Activated CD8-positive, alpha-beta memory T cell treated with anti-CD3 and anti-CD28 coated beads for 36 hours (primary cell): ENCODE measurements at regions not wholly inside any gene's neighbourhood (a gene's known extent, or its start where the extent isn't known, plus 50 kb on each side); places are given as distances from the start of the nearest gene placed in this dataset.

Experiments
- CTCF ChIA-PET: fragments of 350-600 bp; sonication (Branson Sonifier 250); formaldehyde crosslinking; loops from one replicate; lab custom pipeline; 2021; ENCODE audit warnings: antibody characterized with exemption; lab: Charles Lee
- POLR2A ChIA-PET: fragments of 350-600 bp; sonication (Branson Sonifier 250); formaldehyde crosslinking; loops from one replicate; lab custom pipeline; 2021; ENCODE audit warnings: antibody characterized with exemption; lab: Charles Lee

- ChIA-PET POLR2A (interaction anchor here (0.6 to 1.0 kb wide), 5 partner anchors 32 to 1637 kb away, joined by 3 to 8 read pairs (median 3); no protein-coding TSS in a partner anchor), CTCF (interaction anchor here (0.8 to 1.8 kb wide), 2 partner anchors 27 to 33 kb away, joined by 3 to 5 read pairs; no protein-coding TSS in a partner anchor)
Measured at GRCh38 chr12:47364261-47364660, 284.5 kb upstream of the AMIGO2 start.

DNA sequence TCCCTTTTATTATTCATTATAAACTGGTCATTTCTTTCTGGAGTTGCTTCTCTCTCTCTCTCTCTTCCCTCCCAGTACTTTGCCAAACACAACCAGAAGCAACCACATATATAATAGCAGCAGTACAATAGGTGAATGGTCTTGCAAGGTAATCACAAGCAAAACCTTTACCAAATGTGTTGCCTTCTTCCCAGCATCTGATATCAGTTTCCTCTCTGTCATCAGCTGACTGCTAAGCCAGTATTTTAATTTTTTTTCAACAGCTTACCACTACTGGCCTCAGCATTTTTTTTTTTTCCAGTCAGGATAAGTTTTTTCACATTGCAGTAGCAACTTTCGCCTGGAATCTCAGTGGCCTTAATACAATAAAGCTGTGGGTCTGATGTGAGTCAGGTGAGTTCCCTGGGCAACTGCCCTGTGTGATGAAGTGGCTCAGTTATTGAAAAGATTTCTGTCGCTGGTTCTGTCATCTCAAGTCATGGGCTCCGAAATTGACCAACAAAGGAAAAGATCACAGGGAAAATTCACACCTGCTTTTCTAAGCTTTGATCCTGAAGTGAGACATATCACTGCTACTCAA, 282.5 kb upstream of the AMIGO2 start:
- CTCF ChIA-PET, result interaction anchor here (0.8 to 2.1 kb wide), 5 partner anchors 16 to 35 kb away, joined by 3 to 6 read pairs (median 4); no protein-coding TSS in a partner anchor
- POLR2A ChIA-PET, result interaction anchor here (0.7 to 3.0 kb wide), 3 partner anchors 29 to 146 kb away, joined by 4 to 14 read pairs (median 9); no protein-coding TSS in a partner anchor

- ChIA-PET CTCF (interaction anchor here (1.0 to 2.1 kb wide), 6 partner anchors 15 to 143 kb away, joined by 3 to 7 read pairs (median 4); no protein-coding TSS in a partner anchor), POLR2A (interaction anchor here (2.2 to 3.0 kb wide), 2 partner anchors 30 to 146 kb away, joined by 9 to 14 read pairs; no protein-coding TSS in a partner anchor)
Measured at GRCh38 chr12:47361389-47362021, 281.7 kb upstream of the AMIGO2 start.

DNA sequence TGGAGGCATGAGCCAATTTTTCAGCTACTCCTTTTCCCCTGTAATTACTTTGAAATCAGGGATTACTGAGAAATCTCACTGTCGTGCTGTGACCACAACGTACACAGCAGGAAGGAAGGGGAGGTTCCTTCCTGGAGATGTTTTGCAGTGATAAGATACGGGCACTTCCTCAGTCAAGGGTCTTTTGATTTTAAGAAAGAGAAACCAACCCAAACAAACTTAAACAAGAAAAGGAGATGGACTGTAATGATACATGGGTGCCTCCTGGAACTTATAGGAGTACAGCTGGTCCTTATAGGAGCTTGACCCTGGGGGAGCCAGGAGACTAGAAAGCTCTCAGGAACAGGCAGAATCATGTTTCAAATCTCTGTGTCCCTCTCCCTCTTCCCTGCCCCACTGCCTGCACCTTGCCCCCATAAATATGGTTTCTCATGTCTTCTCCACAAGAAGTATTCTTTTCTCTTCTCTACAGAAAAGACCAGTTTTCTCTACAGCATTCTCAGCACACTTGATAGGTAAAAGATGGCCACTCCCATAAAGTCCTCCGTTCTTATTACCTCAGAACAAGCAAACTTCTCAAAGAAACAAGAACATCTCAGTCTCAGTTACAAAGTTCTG, 281.1 kb upstream of the AMIGO2 start:
- CTCF ChIA-PET, result interaction anchor here (1.0 to 2.1 kb wide), 5 partner anchors 30 to 143 kb away, joined by 3 to 7 read pairs (median 4); no protein-coding TSS in a partner anchor

DNA sequence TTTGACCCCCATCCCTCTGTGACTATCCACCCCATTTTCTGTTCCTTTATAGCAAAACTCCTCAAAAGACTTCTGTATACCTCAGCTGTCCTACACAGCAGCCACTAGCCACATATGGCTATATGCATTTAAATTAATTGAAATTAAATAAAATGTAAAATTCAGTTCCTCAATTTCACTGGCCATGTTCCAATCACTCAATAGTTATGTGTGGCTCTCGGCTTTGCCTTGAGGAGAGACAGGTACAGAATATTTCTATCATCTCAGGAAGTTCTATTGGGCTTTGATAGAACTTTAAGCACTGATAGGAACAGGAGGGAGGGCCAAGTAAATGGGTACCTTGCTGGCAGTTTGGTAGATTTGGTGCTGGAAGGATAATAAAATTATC, 280.3 kb upstream of the AMIGO2 start:
- ChIA-PET POLR2A (interaction anchor here (3.0 kb wide), 1 partner anchor 31 kb away, joined by 14 read pairs; no protein-coding TSS in a partner anchor), CTCF (interaction anchor here (1.3 to 2.1 kb wide), 2 partner anchors 32 to 38 kb away, joined by 4 to 6 read pairs; no protein-coding TSS in a partner anchor)

More for the DNA sequence above, 281.1 kb upstream of the AMIGO2 start:
- POLR2A ChIA-PET, result interaction anchor here (3.0 kb wide), 1 partner anchor 31 kb away, joined by 14 read pairs; no protein-coding TSS in a partner anchor

- CTCF ChIA-PET, result no interaction called here
- POLR2A ChIA-PET, result no interaction called here
Measured at GRCh38 chr12:47359310-47360092, 279.7 kb upstream of the AMIGO2 start.

DNA sequence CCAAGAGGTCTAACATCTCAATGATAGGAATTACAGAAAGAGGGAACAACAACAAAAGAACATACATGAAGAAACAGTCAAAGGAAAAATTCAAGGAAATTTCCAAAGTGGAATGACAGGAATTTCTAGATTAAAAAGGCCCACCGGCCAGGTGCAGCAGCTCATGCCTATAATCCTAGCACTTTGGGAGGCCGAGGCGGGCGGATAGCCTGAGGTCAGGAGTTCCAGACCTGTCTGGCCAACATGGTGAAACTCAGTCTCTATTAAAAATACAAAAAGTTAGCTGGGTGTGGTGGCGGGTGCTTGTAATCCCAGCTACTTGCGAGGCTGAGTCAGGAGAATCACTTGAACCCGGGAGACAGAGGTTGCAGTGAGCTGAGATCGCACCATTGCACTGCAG, 277.2 kb upstream of the AMIGO2 start:
- POLR2A ChIA-PET, result interaction anchor here (0.6 to 1.7 kb wide), 7 partner anchors 33 to 401 kb away, joined by 3 to 7 read pairs (median 5); no protein-coding TSS in a partner anchor
- CTCF ChIA-PET, result interaction anchor here (0.7 to 1.2 kb wide), 4 partner anchors 38 to 139 kb away, joined by 3 to 4 read pairs (median 4); no protein-coding TSS in a partner anchor

- CTCF ChIA-PET, result interaction anchor here (0.9 to 1.6 kb wide), 4 partner anchors 13 to 138 kb away, joined by 3 to 6 read pairs (median 4); no protein-coding TSS in a partner anchor
- POLR2A ChIA-PET, result interaction anchor here (0.5 to 1.7 kb wide), 8 partner anchors 35 to 402 kb away, joined by 3 to 7 read pairs (median 4); no protein-coding TSS in a partner anchor
Measured at GRCh38 chr12:47356129-47356700, 276.5 kb upstream of the AMIGO2 start.

DNA sequence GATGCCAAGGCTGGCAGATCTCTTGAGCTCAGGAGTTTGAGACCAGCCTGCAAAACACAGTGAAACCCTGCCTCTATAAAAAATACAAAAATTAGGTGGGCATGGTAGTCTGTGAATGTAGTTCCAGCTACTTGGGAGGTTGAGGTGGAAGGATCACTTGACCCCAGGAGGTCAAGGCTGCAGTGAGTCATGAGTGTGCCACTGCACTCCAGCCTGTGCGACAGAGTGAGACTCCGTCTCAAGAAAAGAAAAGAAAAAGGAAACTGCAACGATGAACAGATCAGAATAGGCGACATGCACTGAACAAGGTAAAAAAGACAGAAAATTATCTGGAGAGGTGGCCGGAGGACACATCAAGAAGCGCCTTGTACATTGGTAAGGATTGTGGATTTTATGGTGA, 273.7 kb upstream of the AMIGO2 start:
- CTCF ChIA-PET, result no interaction called here
- POLR2A ChIA-PET, result no interaction called here

GRCh38 chr12:47352067-47352466, 272.3 kb upstream of the AMIGO2 start:
- CTCF ChIA-PET, result no interaction called here
- POLR2A ChIA-PET, result no interaction called here

DNA sequence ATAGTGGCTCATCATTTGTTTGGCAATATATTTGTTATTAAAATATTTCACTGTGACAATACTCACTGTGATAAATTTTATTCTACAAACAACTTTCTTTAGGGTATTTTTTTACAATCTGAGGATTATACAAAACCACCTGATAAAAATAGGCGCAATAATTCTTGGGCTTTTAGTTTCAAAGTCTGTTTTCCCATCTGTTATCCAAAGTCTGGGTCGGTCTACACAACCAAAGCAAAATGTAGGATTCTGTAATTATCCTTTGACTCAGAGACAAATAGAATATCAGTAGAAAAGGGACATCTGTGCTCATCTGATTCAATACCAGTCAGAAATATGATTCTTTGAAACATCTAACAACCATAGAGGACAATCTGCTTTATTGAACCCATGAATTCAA, 271.8 kb upstream of the AMIGO2 start:
- ChIA-PET POLR2A (no interaction called here), CTCF (no interaction called here)

DNA sequence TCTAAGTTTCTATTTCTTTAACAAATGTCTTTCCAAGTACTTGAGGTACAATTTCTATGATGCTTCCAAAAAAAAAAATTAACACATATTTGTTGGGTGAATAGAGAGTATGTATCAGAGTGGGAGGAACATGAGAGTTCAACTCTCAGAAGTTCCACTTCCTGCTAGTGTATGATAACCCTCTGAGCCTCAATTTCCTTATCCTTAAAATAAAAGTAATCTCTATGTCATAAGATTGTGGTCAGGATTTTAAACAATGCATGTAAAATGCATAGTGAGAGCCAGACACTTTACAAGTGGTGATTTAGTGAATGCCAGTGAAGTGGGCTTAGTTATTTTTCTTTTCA, 270.3 kb upstream of the AMIGO2 start:
- ChIA-PET CTCF (interaction anchor here (1.2 to 1.5 kb wide), 2 partner anchors 10 to 48 kb away, joined by 3 read pairs; no protein-coding TSS in a partner anchor), POLR2A (interaction anchor here (0.7 kb wide), 1 partner anchor 58 kb away, joined by 4 read pairs; no protein-coding TSS in a partner anchor)

DNA sequence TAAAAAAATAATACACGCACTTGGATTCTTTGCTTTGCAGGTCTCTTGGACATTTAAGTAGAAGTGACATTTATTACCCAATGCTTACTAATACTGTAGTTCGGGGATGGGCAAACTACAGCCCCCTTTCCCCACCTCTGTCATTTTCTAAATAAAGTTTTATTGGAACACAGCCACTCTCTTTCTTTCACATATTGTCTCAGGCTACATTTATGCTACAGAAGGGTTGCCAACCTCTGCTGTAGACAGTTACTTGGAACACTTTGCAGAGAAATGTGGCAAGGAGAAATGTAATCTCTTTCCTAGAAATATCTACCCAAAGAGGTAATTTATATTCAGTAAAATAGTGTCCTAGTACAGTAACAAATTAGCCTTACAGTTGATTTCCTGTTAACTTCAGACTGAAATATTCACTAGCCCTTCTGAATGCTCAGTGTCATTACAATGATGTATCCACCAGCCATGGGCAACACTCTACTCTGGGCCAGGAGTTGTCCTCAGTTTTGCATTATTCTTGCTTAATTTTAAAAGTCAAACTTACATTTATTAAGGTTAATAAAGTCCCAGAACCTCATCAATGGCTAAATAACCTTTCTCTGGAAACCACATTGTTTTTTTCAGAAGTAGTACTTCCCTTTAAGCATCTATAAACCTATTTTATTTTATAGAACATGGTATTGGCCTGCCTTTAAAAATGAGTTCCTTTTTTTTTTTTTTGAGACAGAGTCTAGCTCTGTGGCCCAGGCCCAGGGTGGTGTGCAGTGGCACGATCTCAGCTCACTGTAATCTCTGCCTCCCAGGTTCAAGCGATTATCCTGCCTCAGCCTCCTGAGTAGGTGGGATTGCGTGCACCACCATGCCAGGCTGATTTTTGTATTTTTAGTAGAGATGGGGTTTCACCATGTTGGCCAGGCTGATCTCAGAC, 269.6 kb upstream of the AMIGO2 start:
- ChIA-PET CTCF (interaction anchor here (1.1 to 1.5 kb wide), 3 partner anchors 9 to 48 kb away, joined by 3 read pairs; no protein-coding TSS in a partner anchor), POLR2A (interaction anchor here (0.7 kb wide), 1 partner anchor 59 kb away, joined by 4 read pairs; no protein-coding TSS in a partner anchor)

DNA sequence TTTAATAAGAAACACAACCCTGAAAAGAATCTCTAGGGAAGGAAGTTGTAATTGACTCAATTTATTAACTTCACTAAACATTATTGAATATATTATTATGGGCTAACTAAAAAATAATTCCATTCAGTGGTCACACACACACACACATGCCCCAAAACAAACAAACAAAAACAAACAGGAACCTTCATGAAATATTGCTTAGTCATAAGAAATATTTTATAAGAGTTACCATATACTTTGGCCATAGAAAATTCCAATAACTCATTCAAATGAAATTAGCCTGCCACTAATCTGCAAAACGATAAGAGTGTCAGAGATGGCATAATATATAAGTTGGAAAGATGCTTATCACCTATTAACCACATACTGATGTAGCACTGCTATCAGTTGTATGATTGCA, 268.4 kb upstream of the AMIGO2 start:
- ChIA-PET CTCF (interaction anchor here (0.7 kb wide), 2 partner anchors 103 to 340 kb away, joined by 3 to 6 read pairs; no protein-coding TSS in a partner anchor), POLR2A (no interaction called here)

DNA sequence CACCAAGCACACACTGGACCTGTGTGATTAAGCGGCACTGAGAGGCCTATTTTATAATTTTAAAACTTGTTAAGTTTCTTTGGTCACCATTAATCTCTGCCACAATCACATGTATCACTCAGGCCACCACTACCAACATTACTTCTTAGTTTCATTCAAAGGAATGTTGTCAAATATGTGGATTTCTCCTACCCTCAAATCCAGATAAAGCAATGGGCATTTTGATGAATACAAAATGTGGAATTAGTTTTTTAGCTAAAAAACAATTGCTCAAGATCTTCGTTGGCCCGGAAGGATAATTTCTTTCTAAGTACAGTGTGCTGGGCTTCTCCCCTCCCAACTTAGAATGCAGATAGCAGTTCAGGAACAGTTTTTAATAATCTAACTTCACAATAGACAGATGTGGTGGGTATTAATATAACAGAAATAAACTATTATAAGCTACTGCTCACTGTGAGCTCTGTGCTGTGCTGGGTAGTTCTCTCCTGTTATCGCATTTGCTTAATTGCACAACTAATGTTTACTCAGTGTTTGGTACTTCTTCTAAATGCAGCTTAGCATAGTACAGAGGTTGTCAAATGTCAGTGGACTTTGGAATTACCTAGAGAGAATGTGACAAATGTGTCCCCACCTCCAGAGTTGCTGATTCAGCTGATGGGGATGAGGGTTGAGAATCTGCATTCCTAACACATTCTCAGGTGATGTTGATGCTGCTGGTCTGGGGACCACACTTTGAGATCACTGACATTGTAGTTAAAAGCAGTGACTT, 266.7 kb upstream of the AMIGO2 start:
- ChIA-PET POLR2A (no interaction called here), CTCF (interaction anchor here (0.7 to 2.2 kb wide), 3 partner anchors 12 to 51 kb away, joined by 3 to 6 read pairs (median 3); no protein-coding TSS in a partner anchor)
